Psoas muscle (tissue), 7 donors: ENCODE measurements at regions not wholly inside any gene's neighbourhood (a gene's known extent, or its start where the extent isn't known, plus 50 kb on each side); places are given as distances from the start of the nearest gene placed in this dataset.

Source experiments
- ATAC-seq, 4 donors: fragments of 200-7000 bp; cut with Tn5 transposase; one replicate each; pipeline ENCODE4 v1.9.1; 2020; ENCODE audit warnings: moderate library complexity in 3 of 4, mild to moderate bottlenecking in 2 of 4
- DNase-seq, 2 donors: peaks; one replicate each; pipeline ENCODE4 v3.0.0-alpha.2; 2020
- H3K27ac ChIP-seq: fragments of 200-600 bp; one replicate; pipeline ENCODE4 v1.8.0; 2022
- H3K27me3 ChIP-seq, 3 donors: fragments of 200-600 bp in 1 of 3; one replicate each; pipeline versions ENCODE4 v1.6.1 to v1.8.0; 2013 to 2022; ENCODE audit warnings: low read length in 2 of 3, mild to moderate bottlenecking in 2 of 3, moderate library complexity in 1 of 3; ENCODE audit not compliant: insufficient read depth in 3 of 3
- H3K36me3 ChIP-seq, 2 donors: fragments of 200-600 bp in 1 of 2; one replicate each; pipeline versions ENCODE4 v1.6.1 to v1.8.0; 2013 to 2022; ENCODE audit warnings: low read depth in 1 of 2, mild to moderate bottlenecking in 1 of 2, moderate library complexity in 1 of 2; ENCODE audit not compliant: insufficient read depth in 1 of 2
- H3K4me1 ChIP-seq: fragments of 200-600 bp; one replicate; pipeline ENCODE4 v1.8.0; 2022
- H3K4me3 ChIP-seq: fragments of 200-600 bp; one replicate; pipeline ENCODE4 v1.8.0; 2022; ENCODE audit warnings: mild to moderate bottlenecking
- H3K9me3 ChIP-seq: fragments of 200-600 bp; one replicate; pipeline ENCODE4 v1.8.0; 2022
- CTCF ChIP-seq: fragments of 200-600 bp; IDR thresholded peaks from one replicate; pipeline ENCODE4 v1.8.0; 2022; ENCODE audit warnings: antibody characterized with exemption
- WGBS, 3 donors: extraction: QIAGEN DNeasy Blood & Tissue Kit; methylation state at CpG; one replicate each; pipeline versions ENCODE4 v1.1.6 to v1.1.7; 2013; 5-methylcytosine and 5-hydroxymethylcytosine counted together
- intact Hi-C, 2 donors: fragments of 100-400 bp; cut with DNase I; formaldehyde crosslinking; loops; one replicate each; pipeline versions ENCODE4 v1.11.0 to v1.14.2; 2022
- donor health status: healthy with polysubstance abuse.
- donor health status: DM: no; HTN: no; CAD: no; lungs with moderate emphysema.
- donor health status: Bipolar disorder and iron deficiency.
- donor health status: healthy.
- donor health status: DM: yes; HTN: yes; CAD: no.
- donor health status: DM: no; HTN: no; CAD: no.
- donor health status: DM: yes; HTN: yes; CAD: no.

- H3K27me3 ChIP-seq: no peaks in the 10 kb centered on the region
- H3K36me3 ChIP-seq: no peaks in the 10 kb centered on the region
- no peak overlapping the region for H3K27ac ChIP-seq
- H3K4me1 ChIP-seq: peaks cover 10% of the 10 kb centered on the region
- intact Hi-C loops: no loop called here
- no peak for TF ChIP-seq CTCF
- H3K4me3 ChIP-seq: no peak overlapping the region
- H3K9me3 ChIP-seq: no peaks in the 10 kb centered on the region
- DNase-seq (no peak), ATAC-seq (no peak)
- WGBS, 3 donors: 83 to 90% (median 87%) methylated on average over 5 of the region's 5 CpGs
These were observed 103.0 kb upstream of the ZNF32 start for GRCh38 chr10:43751646-43752045.

- H3K27ac ChIP-seq: no peak overlapping the region
- H3K9me3 ChIP-seq: no peaks in the 10 kb centered on the region
- intact Hi-C loops: no loop called here
- 46 to 52% (median 52%) methylated on average over 4 of the region's 4 CpGs for WGBS, 3 donors
- ATAC-seq: peak in 3 of 4 donors; percentile 55 to 80 (median 73)
- TF ChIP-seq CTCF: no peak
- H3K36me3 ChIP-seq: no peaks in the 10 kb centered on the region
- DNase-seq: no peak
- H3K4me1 ChIP-seq: peaks cover 10% of the 10 kb centered on the region
- no peak overlapping the region for H3K4me3 ChIP-seq
- H3K27me3 ChIP-seq: no peaks in the 10 kb centered on the region
These were observed 101.4 kb upstream of the ZNF32 start for GRCh38 chr10:43749940-43750552.

DNA sequence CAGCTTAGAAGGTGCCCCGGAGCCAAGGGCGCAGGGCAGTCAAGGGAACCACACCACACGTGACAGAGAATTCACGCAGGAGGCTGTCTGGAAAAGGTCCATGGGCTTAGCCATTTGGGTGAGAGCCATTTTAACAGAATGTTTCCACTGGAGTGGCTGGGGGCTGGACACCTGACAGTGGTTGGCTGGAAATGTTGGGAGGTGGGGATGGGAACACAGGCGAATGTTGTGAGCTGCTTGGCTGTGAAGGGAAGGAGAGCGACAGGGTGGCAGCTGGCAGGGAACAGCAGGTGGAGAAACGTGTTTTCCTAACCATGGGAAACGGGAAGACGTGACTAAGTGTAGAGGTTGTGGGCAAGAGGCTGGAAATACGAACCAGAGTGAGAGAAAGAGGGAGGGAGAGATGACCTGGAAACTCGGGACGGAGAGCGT is 100.5 kb upstream of the ZNF32 start:
- DNase-seq (no peak), ATAC-seq (peak; percentile 69 to 83 (median 78))
- peaks cover 10% of the 10 kb centered on the region for H3K4me1 ChIP-seq
- H3K9me3 ChIP-seq: no peaks in the 10 kb centered on the region
- no peaks in the 10 kb centered on the region for H3K36me3 ChIP-seq
- WGBS, 3 donors: 32 to 38% (median 36%) methylated on average over 13 of the region's 13 CpGs
- no peak overlapping the region for H3K27ac ChIP-seq
- no peaks in the 10 kb centered on the region for H3K27me3 ChIP-seq
- TF ChIP-seq CTCF: no peak
- H3K4me3 ChIP-seq: no peak overlapping the region
- intact Hi-C loops: no loop called here

DNA sequence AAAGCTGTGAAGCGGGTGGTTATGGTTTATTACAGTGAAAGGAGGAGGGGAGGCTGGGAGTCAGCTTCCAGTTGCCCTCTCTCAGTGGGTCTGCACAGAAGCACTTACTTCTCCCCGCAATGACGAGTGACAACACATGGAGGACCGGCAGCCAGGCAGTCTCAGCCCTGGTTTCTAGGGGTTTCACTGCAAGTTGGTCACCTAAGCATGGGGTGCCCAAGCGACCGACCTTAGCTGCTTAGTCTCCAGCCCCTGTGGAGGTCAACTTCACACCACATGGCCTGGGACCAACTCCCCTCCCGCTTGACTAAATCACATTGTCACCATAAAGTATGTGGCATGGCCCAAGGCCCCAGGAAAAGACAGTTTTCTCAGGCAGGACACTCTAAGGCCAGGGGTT is 99.9 kb upstream of the ZNF32 start:
- DNase-seq (no peak), ATAC-seq (no peak)
- TF ChIP-seq CTCF: no peak
- Histone ChIP-seq H3K27me3 (no peaks in the 10 kb centered on the region), H3K4me3 (no peak overlapping the region), H3K9me3 (no peaks in the 10 kb centered on the region), H3K36me3 (no peaks in the 10 kb centered on the region), H3K27ac (no peak overlapping the region), H3K4me1 (peaks cover 10% of the 10 kb centered on the region)
- WGBS, 3 donors: 89 to 94% (median 91%) methylated on average over 7 of the region's 7 CpGs
- intact Hi-C loops: no loop called here

GRCh38 chr10:43746906-43747305 is 98.2 kb upstream of the ZNF32 start:
- Histone ChIP-seq H3K4me1 (peaks cover 10% of the 10 kb centered on the region), H3K4me3 (no peak overlapping the region), H3K27ac (no peak overlapping the region), H3K36me3 (no peaks in the 10 kb centered on the region), H3K9me3 (no peaks in the 10 kb centered on the region), H3K27me3 (no peaks in the 10 kb centered on the region)
- DNase-seq (no peak), ATAC-seq (no peak)
- WGBS, 3 donors: 20 to 38% (median 28%) methylated on average over 1 of the region's 1 CpG
- intact Hi-C loops: no loop called here
- TF ChIP-seq CTCF: no peak
